ENCODE measurements at regions not wholly inside any gene's neighbourhood (a gene's known extent, or its start where the extent isn't known, plus 50 kb on each side); places are given as distances from the start of the nearest gene placed in this dataset.

GRCh38 chr14:104510794-104511611 lies 68.6 kb upstream of the C14orf180 start:
- no peaks in the 10 kb centered on the region; the same call in 1 of the 2 replicates for H3K27me3 Mint-ChIP-seq (ENCODE audit: low read depth)
- no peak overlapping the region for H3K27ac Mint-ChIP-seq
- no peak overlapping the region for H3K4me3 Mint-ChIP-seq
- DNase-seq (ENCODE audit: low spot score), result no peak
- H3K4me1 Mint-ChIP-seq, result no peaks in the 10 kb centered on the region
- POLR2A ChIA-PET, result no interaction called here
- no peak for TF ChIP-seq ZNF512 (CRISPR knock-in tag; IDR thresholded peaks at IDR 0.05; ENCODE audit: borderline replicate concordance)
- no peak for TF ChIP-seq ESRRA (CRISPR knock-in tag; IDR thresholded peaks at IDR 0.05; ENCODE audit: borderline replicate concordance)
- no peak for TF ChIP-seq STAT6 (CRISPR knock-in tag; conservative IDR thresholded peaks at IDR 0.05; ENCODE audit: low read depth)
- no peak for TF ChIP-seq AR (CRISPR knock-in tag; IDR thresholded peaks at IDR 0.05)
- no peak for TF ChIP-seq NFYB (CRISPR knock-in tag; conservative IDR thresholded peaks at IDR 0.05; ENCODE audit: low read depth)
- TF ChIP-seq ZNF671 (CRISPR knock-in tag; IDR thresholded peaks at IDR 0.05), result no peak
- TF ChIP-seq NFATC4 (CRISPR knock-in tag; IDR thresholded peaks at IDR 0.05), result no peak
- no peak for TF ChIP-seq ATF6 (CRISPR knock-in tag; IDR thresholded peaks at IDR 0.05)
- TF ChIP-seq TCF7 (CRISPR knock-in tag; IDR thresholded peaks at IDR 0.05; ENCODE audit: low read depth), result no peak
- CTCF ChIA-PET, result interaction anchor here (1.3 to 1.8 kb wide), 3 partner anchors 312 to 417 kb away, joined by 3 to 8 read pairs (median 4); no protein-coding TSS in a partner anchor
- no peak for ATAC-seq
- H3K36me3 Mint-ChIP-seq, result peaks cover 2% of the 10 kb centered on the region; the same call in 1 of the 2 replicates
- peaks cover 14% of the 10 kb centered on the region for H3K9me3 Mint-ChIP-seq

GRCh38 chr14:104512061-104512460 lies 67.5 kb upstream of the C14orf180 start:
- H3K4me1 Mint-ChIP-seq, result no peaks in the 10 kb centered on the region
- H3K4me3 Mint-ChIP-seq, result no peak overlapping the region
- H3K27me3 Mint-ChIP-seq (ENCODE audit: low read depth), result no peaks in the 10 kb centered on the region; the same call in 1 of the 2 replicates
- H3K36me3 Mint-ChIP-seq, result peaks cover 2% of the 10 kb centered on the region; the same call in 1 of the 2 replicates
- no peak for DNase-seq (ENCODE audit: low spot score)
- H3K27ac Mint-ChIP-seq, result no peak overlapping the region
- TF ChIP-seq GABPB1 (CRISPR knock-in tag; IDR thresholded peaks at IDR 0.05) (no peak), ATF2 (CRISPR knock-in tag; IDR thresholded peaks at IDR 0.05; ENCODE audit: borderline replicate concordance, low read depth) (no peak), EMX1 (CRISPR knock-in tag; IDR thresholded peaks at IDR 0.05) (no peak), RELA (CRISPR knock-in tag; IDR thresholded peaks at IDR 0.05; ENCODE audit: borderline replicate concordance) (no peak), FOXJ3 (CRISPR knock-in tag; IDR thresholded peaks at IDR 0.05; ENCODE audit: borderline replicate concordance) (no peak), ERG (CRISPR knock-in tag; IDR thresholded peaks at IDR 0.05) (no peak), ZNF396 (CRISPR knock-in tag; IDR thresholded peaks at IDR 0.05; ENCODE audit: borderline replicate concordance) (no peak), HMGA2 (CRISPR knock-in tag; IDR thresholded peaks at IDR 0.05) (no peak), TCF7 (CRISPR knock-in tag; IDR thresholded peaks at IDR 0.05; ENCODE audit: low read depth) (no peak), FOXP4 (CRISPR knock-in tag; IDR thresholded peaks at IDR 0.05) (no peak)
- no peak for ATAC-seq
- ChIA-PET CTCF (interaction anchor here (0.9 kb wide), 1 partner anchor 52 kb away, joined by 4 read pairs; no protein-coding TSS in a partner anchor), POLR2A (no interaction called here)
- peaks cover 15% of the 10 kb centered on the region for H3K9me3 Mint-ChIP-seq

All from WTC11 (cell line).